Panc1 (cell line): ENCODE measurements at regions not wholly inside any gene's neighbourhood (a gene's known extent, or its start where the extent isn't known, plus 50 kb on each side); places are given as distances from the start of the nearest gene placed in this dataset.

ENCODE experiments used
- ATAC-seq: fragments of 200-7000 bp; cut with Tn5 transposase; 2 replicates; pipeline ENCODE4 v1.9.1; 2020; ENCODE audit warnings: mild to moderate bottlenecking, moderate library complexity
- BruUV-seq: library from RNA; stranded (reverse); fragments of 400-500 nt; replicated peaks from 2 replicates; lab custom pipeline; 2021; lab: Mats Ljungman, UMichigan
- CTCF ChIA-PET: fragments of 300-600 bp; sonication (Branson Sonifier 250); formaldehyde crosslinking; loops from one replicate; lab custom pipeline; 2022; ENCODE audit warnings: antibody characterized with exemption; lab: Charles Lee
- POLR2A ChIA-PET: fragments of 300-600 bp; sonication (Branson Sonifier 250); formaldehyde crosslinking; loops from one replicate; lab custom pipeline; 2022; ENCODE audit warnings: antibody characterized with exemption; lab: Charles Lee
- DNase-seq: peaks from one replicate; pipeline ENCODE4 v3.0.0-alpha.2; 2010; ENCODE audit warnings: low read depth, low spot score
- H3K27ac ChIP-seq: 2 replicates; pipeline ENCODE4 v1.5.1; 2011; ENCODE audit warnings: mild to moderate bottlenecking, low read length, inconsistent platforms
- H3K27me3 ChIP-seq: fragments of 200-500 bp; sonication (Bioruptor generic); 2 replicates; pipeline ENCODE4 v1.6.0; 2014; ENCODE audit warnings: low read length, inconsistent platforms; ENCODE audit not compliant: control insufficient read depth, insufficient read depth
- H3K36me3 ChIP-seq: fragments of 200-500 bp; sonication (Bioruptor generic); 2 replicates; pipeline ENCODE4 v1.5.1; 2014; ENCODE audit warnings: inconsistent platforms, mild to moderate bottlenecking, low read length, moderate library complexity; ENCODE audit not compliant: control insufficient read depth, insufficient read depth
- H3K4me1 ChIP-seq: 2 replicates; pipeline ENCODE4 v1.5.1; 2011; ENCODE audit warnings: inconsistent platforms, mild to moderate bottlenecking, low read length, moderate library complexity; ENCODE audit not compliant: control insufficient read depth, insufficient read depth
- H3K4me3 ChIP-seq, 2 experiments: 2 replicates each; pipeline ENCODE4 v1.5.1; 2011 to 2012; ENCODE audit warnings: low read depth in 2 of 2, low read length in 2 of 2, mild to moderate bottlenecking in 2 of 2, inconsistent platforms in 1 of 2, moderate library complexity in 1 of 2
- H3K9me3 ChIP-seq: fragments of 200-500 bp; sonication (Bioruptor generic); 2 replicates; pipeline ENCODE4 v1.5.1; 2014; ENCODE audit warnings: low read depth, mild to moderate bottlenecking, inconsistent platforms, low read length, moderate library complexity; ENCODE audit not compliant: control insufficient read depth, insufficient read depth
- CTCF ChIP-seq: fragments of 450-650 bp; IDR thresholded peaks from 2 replicates; pipeline ENCODE4 v1.5.1; 2017; ENCODE audit warnings: mild to moderate bottlenecking
- POLR2AphosphoS5 ChIP-seq: IDR thresholded peaks from 2 replicates; pipeline ENCODE4 v1.6.1; 2012; ENCODE audit warnings: mild to moderate bottlenecking, low read depth, low read length, moderate library complexity
- REST ChIP-seq, 2 experiments: IDR thresholded peaks; 2 replicates each; pipeline ENCODE4 v1.6.1; 2011 to 2012; ENCODE audit warnings: low read depth in 2 of 2, control low read depth in 1 of 2, low read length in 1 of 2, mild to moderate bottlenecking in 1 of 2, moderate library complexity in 1 of 2; ENCODE audit not compliant: insufficient read depth in 1 of 2
- SIN3A ChIP-seq: IDR thresholded peaks from 2 replicates; pipeline ENCODE4 v1.6.1; 2012; ENCODE audit warnings: low read depth, mild to moderate bottlenecking, low read length, moderate library complexity, borderline replicate concordance; ENCODE audit not compliant: insufficient read depth
- TCF7L2 ChIP-seq: IDR thresholded peaks from 2 replicates; pipeline ENCODE4 v1.6.1; 2011; ENCODE audit warnings: mild to moderate bottlenecking, low read depth, low read length, inconsistent platforms
- in situ Hi-C: cut with HindIII; loops from 2 replicates; pipeline ENCODE4 v1.10.0; 2016; ENCODE audit warnings: low sequenced_read_pairs, low pct_unique_long_range_greater_than_20kb
- intact Hi-C: fragments of 100-400 bp; cut with micrococcal nuclease; formaldehyde crosslinking; loops from one replicate; pipeline ENCODE4 v1.10.0; 2022; ENCODE audit not compliant: unreplicated experiment

- no TSS peak for BruUV-seq
- no peak for ATAC-seq
- DNase-seq, result no peak
- POLR2A ChIA-PET, result no interaction called here
- Histone ChIP-seq H3K9me3 (no peaks in the 10 kb centered on the region), H3K4me1 (no peaks in the 10 kb centered on the region), H3K36me3 (no peaks in the 10 kb centered on the region), H3K4me3 (no peak overlapping the region), H3K27me3 (no peaks in the 10 kb centered on the region), H3K27ac (no peak overlapping the region)
- intact Hi-C loops, result no loop called here
- TF ChIP-seq POLR2AphosphoS5 (no peak), CTCF (no peak), SIN3A (no peak), TCF7L2 (no peak), REST (IDR thresholded peaks at IDR 0.05; ENCODE audit: insufficient read depth in 1 of 2, low read depth in 2 of 2, low read length in 1 of 2) (no peak)
- in situ Hi-C loops, result no loop called here
- CTCF ChIA-PET, result no interaction called here
These were observed 101.3 kb upstream of the REG3A start for GRCh38 chr2:79260848-79261247.

GRCh38 chr2:79259959-79260358 is 100.4 kb upstream of the REG3A start:
- no peak overlapping the region for H3K27ac ChIP-seq
- H3K27me3 ChIP-seq, result no peaks in the 10 kb centered on the region
- H3K4me1 ChIP-seq, result no peaks in the 10 kb centered on the region
- POLR2A ChIA-PET, result no interaction called here
- TF ChIP-seq TCF7L2 (no peak), POLR2AphosphoS5 (no peak), CTCF (no peak), SIN3A (no peak), REST (IDR thresholded peaks at IDR 0.05; ENCODE audit: insufficient read depth in 1 of 2, low read depth in 2 of 2, low read length in 1 of 2) (no peak)
- no peaks in the 10 kb centered on the region for H3K36me3 ChIP-seq
- in situ Hi-C loops, result no loop called here
- H3K9me3 ChIP-seq, result no peaks in the 10 kb centered on the region
- DNase-seq (no peak), ATAC-seq (no peak)
- BruUV-seq, result no TSS peak
- intact Hi-C loops, result no loop called here
- no peak overlapping the region for H3K4me3 ChIP-seq
- CTCF ChIA-PET, result no interaction called here
